Endothelial cell of umbilical vein (primary cell): ENCODE measurements at regions not wholly inside any gene's neighbourhood (a gene's known extent, or its start where the extent isn't known, plus 50 kb on each side); places are given as distances from the start of the nearest gene placed in this dataset.

ENCODE experiments used
- BruUV-seq: library from RNA; stranded (reverse); fragments of 400-500 nt; replicated peaks from 2 replicates; lab custom pipeline; 2021; lab: Mats Ljungman, UMichigan
- CTCF ChIA-PET: fragments of 300-600, 350-600 bp; sonication (Branson Sonifier 250); formaldehyde crosslinking; loops from one replicate; lab custom pipeline; 2021; ENCODE audit warnings: antibody characterized with exemption, inconsistent platforms; lab: Charles Lee
- POLR2A ChIA-PET: fragments of 300-600, 350-600 bp; sonication (Branson Sonifier 250); formaldehyde crosslinking; loops from one replicate; lab custom pipeline; 2021; ENCODE audit warnings: antibody characterized with exemption, inconsistent platforms; lab: Charles Lee
- DNase-seq: peaks from one replicate; pipeline ENCODE4 v3.0.0-alpha.2; 2011; ENCODE audit warnings: low read depth, low spot score
- FAIRE-seq: peaks from 2 replicates; lab custom pipeline; 2011; peaks lifted over from hg19 to GRCh38; lab: Jason Lieb, UNC
- H2AFZ ChIP-seq: 2 replicates; pipeline ENCODE4 v1.6.0; 2012; ENCODE audit warnings: low read depth, low read length, control low read depth, inconsistent platforms
- H3K27ac ChIP-seq: 2 replicates; pipeline ENCODE4 v1.5.1; 2011; ENCODE audit warnings: low read depth, mild to moderate bottlenecking, control low read depth, low read length, moderate library complexity; ENCODE audit not compliant: insufficient read depth
- H3K27me3 ChIP-seq, 2 experiments: 2 replicates each; pipeline versions ENCODE4 v1.6.0 to v1.6.1; 2011; ENCODE audit warnings: low read length in 2 of 2, mixed read lengths in 1 of 2; ENCODE audit not compliant: control insufficient read depth in 2 of 2, insufficient read depth in 2 of 2
- H3K36me3 ChIP-seq, 2 experiments: 2 replicates in 1 of 2; 3 replicates in 1 of 2; pipeline ENCODE4 v1.5.1; 2011; ENCODE audit warnings: low read length in 2 of 2, mild to moderate bottlenecking in 1 of 2, moderate library complexity in 1 of 2; ENCODE audit not compliant: control insufficient read depth in 2 of 2, insufficient read depth in 2 of 2; ENCODE audit errors: extremely low read depth in 1 of 2
- H3K4me1 ChIP-seq: 3 replicates; pipeline ENCODE4 v1.5.1; 2011; ENCODE audit warnings: mild to moderate bottlenecking, low read length; ENCODE audit not compliant: control insufficient read depth, insufficient read depth; ENCODE audit errors: extremely low read depth
- H3K4me2 ChIP-seq: 2 replicates; pipeline ENCODE4 v1.6.1; 2011; ENCODE audit warnings: low read length, control low read depth, mixed read lengths; ENCODE audit not compliant: insufficient read depth
- H3K4me3 ChIP-seq, 3 experiments: fragments of 200-600 bp in 1 of 3; sonication (generic), shearing (Covaris generic) in 1 of 3; replicated peaks in 1 of 3; 2 replicates each; pipeline ENCODE4 v1.5.1; 2011 to 2016; ENCODE audit warnings: control low read depth in 3 of 3, low read length in 3 of 3, mild to moderate bottlenecking in 2 of 3, inconsistent platforms in 1 of 3, low read depth in 1 of 3, moderate library complexity in 1 of 3; ENCODE audit not compliant: insufficient read depth in 1 of 3
- H3K79me2 ChIP-seq: 2 replicates; pipeline ENCODE4 v1.6.0; 2012; ENCODE audit warnings: low read length, inconsistent platforms; ENCODE audit not compliant: control insufficient read depth, insufficient read depth
- H3K9ac ChIP-seq: replicated peaks from 2 replicates; pipeline ENCODE3; 2011; ENCODE audit warnings: low read length, control low read depth; ENCODE audit not compliant: insufficient read depth; ENCODE audit errors: extremely low read depth
- H3K9me1 ChIP-seq: replicated peaks from 3 replicates; pipeline ENCODE4 v1.6.0; 2011; ENCODE audit warnings: mild to moderate bottlenecking, low read length; ENCODE audit not compliant: control insufficient read depth, insufficient read depth; ENCODE audit errors: extremely low read depth
- H3K9me3 ChIP-seq: replicated peaks from 2 replicates; pipeline ENCODE4 v1.5.1; 2012; ENCODE audit warnings: low read length, inconsistent platforms; ENCODE audit not compliant: control insufficient read depth, insufficient read depth
- H4K20me1 ChIP-seq: replicated peaks from 2 replicates; pipeline ENCODE3; 2011; ENCODE audit warnings: mild to moderate bottlenecking, low read length; ENCODE audit not compliant: control insufficient read depth, insufficient read depth; ENCODE audit errors: extremely low read depth
- EZH2 ChIP-seq: IDR thresholded peaks from 2 replicates; pipeline ENCODE4 v1.6.1; 2012; ENCODE audit warnings: borderline replicate concordance, low read depth, mild to moderate bottlenecking, moderate library complexity, low read length, inconsistent platforms; ENCODE audit not compliant: severe bottlenecking
- FOS ChIP-seq: IDR thresholded peaks from 2 replicates; pipeline ENCODE4 v1.6.1; 2011; ENCODE audit warnings: mild to moderate bottlenecking, low read length, moderate library complexity, borderline replicate concordance; ENCODE audit not compliant: insufficient read depth
- GATA2 ChIP-seq: IDR thresholded peaks from 2 replicates; pipeline ENCODE4 v1.7.0; 2011; ENCODE audit warnings: low read depth, mild to moderate bottlenecking, moderate library complexity, mixed read lengths, low read length; ENCODE audit not compliant: insufficient read length, insufficient read depth
- JUN ChIP-seq: IDR thresholded peaks from 2 replicates; pipeline ENCODE4 v1.6.1; 2011; ENCODE audit warnings: borderline replicate concordance, low read depth; ENCODE audit not compliant: insufficient read length, insufficient read depth
- MYC ChIP-seq: IDR thresholded peaks from one replicate; pipeline ENCODE4 v1.6.1; 2011; ENCODE audit warnings: mild to moderate bottlenecking, low read depth, low read length
- POLR2A ChIP-seq: IDR thresholded peaks from 2 replicates; pipeline ENCODE4 v1.6.1; 2012; ENCODE audit warnings: low read depth, mild to moderate bottlenecking, control low read depth, low read length
- POLR2AphosphoS5 ChIP-seq: IDR thresholded peaks from 2 replicates; pipeline ENCODE4 v1.6.1; 2012; ENCODE audit warnings: low read depth, mild to moderate bottlenecking, control low read depth, low read length, moderate library complexity; ENCODE audit not compliant: insufficient read depth
- dilution Hi-C: fragments of 300-500 bp; cut with MboI; formaldehyde crosslinking; loops from one replicate; pipeline ENCODE4 v1.15.0; 2019; ENCODE audit warnings: low sequenced_read_pairs; ENCODE audit not compliant: extremely low pct_ligation_motif_present
- intact Hi-C: fragments of 100-400 bp; cut with micrococcal nuclease; formaldehyde crosslinking; loops from one replicate; pipeline ENCODE4 v1.10.0; 2022
- TF ChIP-seq, protein P1 (sequence below), 2 donors: IDR thresholded peaks; 1 replicate in 1 of 2; 2 replicates in 1 of 2; pipeline ENCODE4 v1.5.1; 2011; ENCODE audit warnings: low read length in 2 of 2, mild to moderate bottlenecking in 2 of 2, moderate library complexity in 2 of 2, control low read depth in 1 of 2, inconsistent platforms in 1 of 2, low read depth in 1 of 2; ENCODE audit not compliant: insufficient read depth in 1 of 2; ENCODE audit errors: extremely low read depth in 1 of 2
- TF ChIP-seq, protein P2 (sequence below): IDR thresholded peaks from 2 replicates; pipeline ENCODE4 v1.6.1; 2011; ENCODE audit not compliant: insufficient read depth, insufficient read length

GRCh38 chr22:48396785-48397530 lies 1430.7 kb downstream of the BRD1 start:
- H3K27ac ChIP-seq, result no peak overlapping the region
- H3K4me2 ChIP-seq, result no peak overlapping the region
- no peak overlapping the region for H3K4me3 ChIP-seq
- no peak overlapping the region for H2AFZ ChIP-seq
- POLR2A ChIA-PET, result no interaction called here
- intact Hi-C loops, result no loop called here
- dilution Hi-C loops, result no loop called here
- H3K79me2 ChIP-seq, result no peaks in the 10 kb centered on the region
- no peaks in the 10 kb centered on the region for H3K4me1 ChIP-seq
- H3K9me1 ChIP-seq, result no peaks in the 10 kb centered on the region
- FAIRE-seq (no peak), DNase-seq (no peak)
- TF ChIP-seq POLR2AphosphoS5, result no peak
- no peak for TF ChIP-seq EZH2
- TF ChIP-seq MYC, result no peak
- no peak for TF ChIP-seq POLR2A
- TF ChIP-seq GATA2, result no peak
- no peak for TF ChIP-seq JUN
- TF ChIP-seq FOS, result no peak
- TF ChIP-seq, protein P1, sequence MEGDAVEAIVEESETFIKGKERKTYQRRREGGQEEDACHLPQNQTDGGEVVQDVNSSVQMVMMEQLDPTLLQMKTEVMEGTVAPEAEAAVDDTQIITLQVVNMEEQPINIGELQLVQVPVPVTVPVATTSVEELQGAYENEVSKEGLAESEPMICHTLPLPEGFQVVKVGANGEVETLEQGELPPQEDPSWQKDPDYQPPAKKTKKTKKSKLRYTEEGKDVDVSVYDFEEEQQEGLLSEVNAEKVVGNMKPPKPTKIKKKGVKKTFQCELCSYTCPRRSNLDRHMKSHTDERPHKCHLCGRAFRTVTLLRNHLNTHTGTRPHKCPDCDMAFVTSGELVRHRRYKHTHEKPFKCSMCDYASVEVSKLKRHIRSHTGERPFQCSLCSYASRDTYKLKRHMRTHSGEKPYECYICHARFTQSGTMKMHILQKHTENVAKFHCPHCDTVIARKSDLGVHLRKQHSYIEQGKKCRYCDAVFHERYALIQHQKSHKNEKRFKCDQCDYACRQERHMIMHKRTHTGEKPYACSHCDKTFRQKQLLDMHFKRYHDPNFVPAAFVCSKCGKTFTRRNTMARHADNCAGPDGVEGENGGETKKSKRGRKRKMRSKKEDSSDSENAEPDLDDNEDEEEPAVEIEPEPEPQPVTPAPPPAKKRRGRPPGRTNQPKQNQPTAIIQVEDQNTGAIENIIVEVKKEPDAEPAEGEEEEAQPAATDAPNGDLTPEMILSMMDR (IDR thresholded peaks at IDR 0.05; ENCODE audit: extremely low read depth in 1 of 2, insufficient read depth in 1 of 2, low read depth in 1 of 2, low read length in 2 of 2), result no peak
- TF ChIP-seq, protein P2, sequence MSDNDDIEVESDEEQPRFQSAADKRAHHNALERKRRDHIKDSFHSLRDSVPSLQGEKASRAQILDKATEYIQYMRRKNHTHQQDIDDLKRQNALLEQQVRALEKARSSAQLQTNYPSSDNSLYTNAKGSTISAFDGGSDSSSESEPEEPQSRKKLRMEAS, result no peak
- CTCF ChIA-PET, result no interaction called here
- H3K9me3 ChIP-seq, result peaks cover 9% of the 10 kb centered on the region
- H4K20me1 ChIP-seq, result no peaks in the 10 kb centered on the region
- BruUV-seq, result no TSS peak
- no peak overlapping the region for H3K9ac ChIP-seq
- no peaks in the 10 kb centered on the region for H3K27me3 ChIP-seq
- no peaks in the 10 kb centered on the region for H3K36me3 ChIP-seq
